ENCODE measurements at regions not wholly inside any gene's neighbourhood (a gene's known extent, or its start where the extent isn't known, plus 50 kb on each side); places are given as distances from the start of the nearest gene placed in this dataset.

- no peak for TF ChIP-seq CTCF (IDR thresholded peaks at IDR 0.05; ENCODE audit: insufficient read depth, low read depth, low read length)
- no peak for TF ChIP-seq EZH2 (IDR thresholded peaks at IDR 0.05; ENCODE audit: insufficient read depth, low read length)
Measured at GRCh38 chr20:11379257-11380011, 538.3 kb upstream of the BTBD3 start.
